SU-DHL-6 (cell line): ENCODE measurements at regions not wholly inside any gene's neighbourhood (a gene's known extent, or its start where the extent isn't known, plus 50 kb on each side); places are given as distances from the start of the nearest gene placed in this dataset.

Source experiments
- H2AFZ ChIP-seq: fragments of 200-600 bp; sonication (generic); 2 replicates; pipeline ENCODE4 v1.6.1; 2014; ENCODE audit warnings: low read depth, mild to moderate bottlenecking, moderate library complexity, mixed read lengths, antibody characterized with exemption, low read length; ENCODE audit not compliant: severe bottlenecking
- H3F3A ChIP-seq: fragments of 200-600 bp; shearing (Covaris generic); 2 replicates; pipeline ENCODE4 v1.6.0; 2016; ENCODE audit warnings: antibody characterized with exemption, mild to moderate bottlenecking; ENCODE audit not compliant: insufficient read depth
- H3K27ac ChIP-seq: fragments of 200-600 bp; sonication (generic); 2 replicates; pipeline ENCODE4 v1.5.1; 2016; ENCODE audit warnings: low read depth, mild to moderate bottlenecking, low read length, moderate library complexity, mixed read lengths
- H3K27me3 ChIP-seq: fragments of 200-600 bp; sonication (generic), shearing (Covaris generic); 2 replicates; pipeline ENCODE4 v1.6.0; 2014; ENCODE audit warnings: mild to moderate bottlenecking, low read length
- H3K36me3 ChIP-seq: fragments of 200-600 bp; sonication (generic); 2 replicates; pipeline ENCODE4 v1.6.1; 2014; ENCODE audit warnings: mild to moderate bottlenecking, low read length, mixed read lengths
- H3K4me2 ChIP-seq: fragments of 300-600, 200-600 bp; shearing (Covaris generic), sonication (generic); 2 replicates; pipeline ENCODE4 v1.6.0; 2014; ENCODE audit warnings: low read length, low read depth, mild to moderate bottlenecking; ENCODE audit not compliant: poor library complexity, severe bottlenecking
- H3K4me3 ChIP-seq: fragments of 200-600 bp; sonication (generic); 2 replicates; pipeline ENCODE4 v1.5.1; 2014; ENCODE audit warnings: antibody characterized with exemption, low read length, mild to moderate bottlenecking, mixed read lengths; ENCODE audit not compliant: insufficient read depth, poor library complexity, severe bottlenecking
- H3K79me2 ChIP-seq: fragments of 200-600 bp; sonication (generic); 2 replicates; pipeline ENCODE4 v1.6.1; 2014; ENCODE audit warnings: mild to moderate bottlenecking, low read length, moderate library complexity; ENCODE audit not compliant: insufficient read depth
- H3K9ac ChIP-seq: fragments of 200-600 bp; sonication (generic); 2 replicates; pipeline ENCODE4 v1.7.0; 2014; ENCODE audit warnings: mild to moderate bottlenecking, low read length
- H3K9me2 ChIP-seq: fragments of 200-600 bp; sonication (generic); replicated peaks from 2 replicates; pipeline ENCODE4 v1.6.1; 2014; ENCODE audit warnings: low read length; ENCODE audit not compliant: insufficient read depth
- H3K9me3 ChIP-seq: fragments of 200-600 bp; sonication (generic); 2 replicates; pipeline ENCODE4 v1.6.1; 2014; ENCODE audit warnings: low read length, mixed read lengths; ENCODE audit not compliant: insufficient read depth
- H4K20me1 ChIP-seq: fragments of 200-600 bp; sonication (generic); 2 replicates; pipeline ENCODE4 v1.6.1; 2014; ENCODE audit warnings: low read depth, mild to moderate bottlenecking, antibody characterized with exemption, low read length, moderate library complexity, mixed read lengths
- CTCF ChIP-seq: fragments of 200-600 bp; sonication (generic); IDR thresholded peaks from one replicate; pipeline ENCODE4 v1.5.1; 2017; ENCODE audit warnings: antibody characterized with exemption, mild to moderate bottlenecking, low read length, moderate library complexity; ENCODE audit not compliant: insufficient read depth, poor library complexity, severe bottlenecking
- EZH2phosphoT487 ChIP-seq: fragments of 200-600 bp; sonication (generic), shearing (Covaris generic); conservative IDR thresholded peaks from 2 replicates; pipeline ENCODE4 v1.6.1; 2018; ENCODE audit warnings: mild to moderate bottlenecking, antibody characterized with exemption, low read length, moderate library complexity, mixed read lengths

GRCh38 chr1:29539971-29540370 is 303.6 kb downstream of the PTPRU start:
- Histone ChIP-seq H3F3A (no peaks in the 10 kb centered on the region), H3K27ac (no peak overlapping the region), H3K9ac (no peak overlapping the region), H2AFZ (no peak overlapping the region), H3K9me3 (no peaks in the 10 kb centered on the region), H3K27me3 (no peaks in the 10 kb centered on the region), H3K36me3 (no peaks in the 10 kb centered on the region), H3K79me2 (no peaks in the 10 kb centered on the region), H4K20me1 (no peaks in the 10 kb centered on the region), H3K9me2 (no peaks in the 10 kb centered on the region), H3K4me2 (no peak overlapping the region), H3K4me3 (no peak overlapping the region)
- no peak for TF ChIP-seq CTCF
- no peak for TF ChIP-seq EZH2phosphoT487

GRCh38 chr1:29538586-29538985 is 302.3 kb downstream of the PTPRU start:
- Histone ChIP-seq H4K20me1 (no peaks in the 10 kb centered on the region), H3K9me3 (no peaks in the 10 kb centered on the region), H3K79me2 (no peaks in the 10 kb centered on the region), H3K9me2 (no peaks in the 10 kb centered on the region), H2AFZ (no peak overlapping the region), H3K9ac (no peak overlapping the region), H3F3A (no peaks in the 10 kb centered on the region), H3K27ac (no peak overlapping the region), H3K27me3 (peaks cover 4% of the 10 kb centered on the region; the same call in 1 of the 2 replicates), H3K36me3 (no peaks in the 10 kb centered on the region), H3K4me2 (no peak overlapping the region), H3K4me3 (no peak overlapping the region)
- TF ChIP-seq CTCF (no peak), EZH2phosphoT487 (no peak)

DNA sequence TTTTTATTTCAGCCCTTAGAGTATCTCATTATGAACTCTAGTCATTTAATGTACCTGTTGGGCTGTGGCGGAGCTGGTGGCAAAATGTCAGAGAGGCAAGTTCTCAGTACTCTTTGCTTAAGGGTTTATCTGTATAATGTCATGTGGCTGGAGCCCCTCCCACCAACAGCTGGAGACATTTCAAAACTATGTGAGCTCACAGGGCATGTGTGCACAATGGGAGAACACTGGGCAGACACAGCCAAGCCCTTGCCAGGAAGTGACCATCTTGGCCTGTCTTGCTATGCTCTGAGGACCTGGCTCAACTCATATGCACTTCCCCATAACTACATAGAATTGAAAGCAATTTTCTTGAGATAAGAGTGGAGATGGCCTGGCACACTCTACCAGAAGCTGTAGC is 296.4 kb downstream of the PTPRU start:
- Histone ChIP-seq H3F3A (no peaks in the 10 kb centered on the region), H3K36me3 (no peaks in the 10 kb centered on the region), H3K27me3 (peaks cover 4% of the 10 kb centered on the region; the same call in 1 of the 2 replicates), H3K4me2 (no peak overlapping the region), H3K9me2 (no peaks in the 10 kb centered on the region), H3K4me3 (no peak overlapping the region), H4K20me1 (no peaks in the 10 kb centered on the region), H3K27ac (no peak overlapping the region), H3K9me3 (no peaks in the 10 kb centered on the region), H3K9ac (no peak overlapping the region), H3K79me2 (no peaks in the 10 kb centered on the region), H2AFZ (no peak overlapping the region)
- TF ChIP-seq EZH2phosphoT487 (no peak), CTCF (no peak)

DNA sequence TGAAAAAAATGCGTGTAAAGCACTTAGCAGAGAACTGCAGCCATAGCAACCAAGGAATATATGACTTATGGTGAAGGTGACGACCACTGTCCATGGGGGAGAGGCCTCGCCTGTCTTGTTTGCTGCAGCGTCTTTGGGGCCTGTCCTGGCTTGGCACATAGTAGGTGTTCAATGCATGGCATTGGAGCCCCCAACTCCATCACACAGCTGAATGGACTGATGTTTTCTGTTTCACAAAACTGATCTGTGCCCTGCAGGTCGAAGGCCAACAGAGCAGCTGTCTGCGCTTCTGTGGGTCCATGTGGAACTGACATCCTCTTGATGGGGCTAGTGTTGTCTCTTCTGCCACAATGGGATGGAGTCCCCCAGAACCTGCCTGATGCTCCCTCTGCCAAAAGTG is 296.0 kb downstream of the PTPRU start:
- Histone ChIP-seq H3K27ac (no peak overlapping the region), H3K79me2 (no peaks in the 10 kb centered on the region), H4K20me1 (no peaks in the 10 kb centered on the region), H3K36me3 (no peaks in the 10 kb centered on the region), H3K27me3 (peaks cover 4% of the 10 kb centered on the region; the same call in 1 of the 2 replicates), H3K4me2 (no peak overlapping the region), H2AFZ (no peak overlapping the region), H3K9ac (no peak overlapping the region), H3K4me3 (no peak overlapping the region), H3K9me3 (no peaks in the 10 kb centered on the region), H3F3A (no peaks in the 10 kb centered on the region), H3K9me2 (no peaks in the 10 kb centered on the region)
- no peak for TF ChIP-seq EZH2phosphoT487
- TF ChIP-seq CTCF: no peak
